Transverse colon (tissue), 4 donors: ENCODE measurements at regions not wholly inside any gene's neighbourhood (a gene's known extent, or its start where the extent isn't known, plus 50 kb on each side); places are given as distances from the start of the nearest gene placed in this dataset.

Source experiments
- POLR2A ChIP-seq: fragments of 450-650 bp; IDR thresholded peaks from one replicate; pipeline ENCODE4 v1.6.1; 2016; ENCODE audit warnings: antibody characterized with exemption, mild to moderate bottlenecking, moderate library complexity
- POLR2AphosphoS5 ChIP-seq, 3 donors: sonication (generic); formaldehyde crosslinking; IDR thresholded peaks; one replicate each; pipeline ENCODE4 v1.6.1; 2016; ENCODE audit warnings: antibody characterized with exemption in 3 of 3
- TF ChIP-seq, protein P1 (sequence below), 5 experiments: fragments of 200-600 bp in 3 of 5; fragments of 450-650 bp in 2 of 5; sonication (generic) in 3 of 5; IDR thresholded peaks; 1 replicate in 2 of 5; 2 replicates in 3 of 5; pipeline ENCODE4 v1.5.1; 2016 to 2017; ENCODE audit warnings: antibody characterized with exemption in 5 of 5, inconsistent platforms in 3 of 5, mild to moderate bottlenecking in 2 of 5, moderate library complexity in 1 of 5

DNA sequence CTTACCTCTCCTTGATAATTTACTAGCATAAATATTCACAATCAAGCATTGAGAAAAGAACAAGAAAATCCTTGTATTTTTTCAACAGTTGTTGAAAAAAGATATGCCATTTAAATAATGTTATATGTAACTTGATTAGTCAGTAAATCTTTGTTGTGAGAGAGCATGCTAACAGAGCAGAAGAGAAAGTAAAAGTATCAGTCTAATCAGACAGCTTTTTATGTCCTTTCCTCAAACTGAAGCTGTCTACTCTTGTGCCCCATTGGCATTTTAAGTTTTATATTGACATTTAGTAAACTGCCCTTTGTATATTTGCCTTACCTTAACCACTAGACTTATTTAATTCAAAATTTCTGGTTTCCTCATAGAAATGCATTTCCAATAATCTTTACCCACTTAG, 668.7 kb downstream of the OTOL1 start:
- TF ChIP-seq POLR2A = no peak
- TF ChIP-seq, protein P1, sequence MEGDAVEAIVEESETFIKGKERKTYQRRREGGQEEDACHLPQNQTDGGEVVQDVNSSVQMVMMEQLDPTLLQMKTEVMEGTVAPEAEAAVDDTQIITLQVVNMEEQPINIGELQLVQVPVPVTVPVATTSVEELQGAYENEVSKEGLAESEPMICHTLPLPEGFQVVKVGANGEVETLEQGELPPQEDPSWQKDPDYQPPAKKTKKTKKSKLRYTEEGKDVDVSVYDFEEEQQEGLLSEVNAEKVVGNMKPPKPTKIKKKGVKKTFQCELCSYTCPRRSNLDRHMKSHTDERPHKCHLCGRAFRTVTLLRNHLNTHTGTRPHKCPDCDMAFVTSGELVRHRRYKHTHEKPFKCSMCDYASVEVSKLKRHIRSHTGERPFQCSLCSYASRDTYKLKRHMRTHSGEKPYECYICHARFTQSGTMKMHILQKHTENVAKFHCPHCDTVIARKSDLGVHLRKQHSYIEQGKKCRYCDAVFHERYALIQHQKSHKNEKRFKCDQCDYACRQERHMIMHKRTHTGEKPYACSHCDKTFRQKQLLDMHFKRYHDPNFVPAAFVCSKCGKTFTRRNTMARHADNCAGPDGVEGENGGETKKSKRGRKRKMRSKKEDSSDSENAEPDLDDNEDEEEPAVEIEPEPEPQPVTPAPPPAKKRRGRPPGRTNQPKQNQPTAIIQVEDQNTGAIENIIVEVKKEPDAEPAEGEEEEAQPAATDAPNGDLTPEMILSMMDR (IDR thresholded peaks at IDR 0.05) = no peak
- no peak for TF ChIP-seq POLR2AphosphoS5 (IDR thresholded peaks at IDR 0.05)
